HCT116 (cell line): ENCODE measurements at regions not wholly inside any gene's neighbourhood (a gene's known extent, or its start where the extent isn't known, plus 50 kb on each side); places are given as distances from the start of the nearest gene placed in this dataset.
"Not testable (repeated sequence)": the region's sequence is repeated elsewhere in the genome, so short reads cannot be mapped to it uniquely, and the experiment has no call there.

ENCODE experiments used
- ATAC-seq: fragments of 200-7000 bp; cut with Tn5 transposase; 2 replicates; pipeline ENCODE4 v1.9.1; 2020; ENCODE audit warnings: mild to moderate bottlenecking, moderate library complexity
- BruUV-seq: library from RNA; stranded (reverse); fragments of 400-500 nt; replicated peaks from 2 replicates; lab custom pipeline; 2021; lab: Mats Ljungman, UMichigan
- CTCF ChIA-PET: fragments of 300-600 bp; sonication (Branson Sonifier 250); formaldehyde crosslinking; loops from one replicate; lab custom pipeline; 2021; ENCODE audit warnings: antibody characterized with exemption; lab: Charles Lee
- POLR2A ChIA-PET: fragments of 300-600, 350-600 bp; sonication (Branson Sonifier 250); formaldehyde crosslinking; loops from one replicate; lab custom pipeline; 2021; ENCODE audit warnings: antibody characterized with exemption; lab: Charles Lee
- RAD21 ChIA-PET, 2 experiments: fragments of 300-600 bp; sonication (Branson Sonifier 250); formaldehyde crosslinking; loops; one replicate each; lab custom pipeline; 2023; ENCODE audit warnings: low total read pairs in 2 of 2; ENCODE audit not compliant: uncharacterized antibody in 2 of 2, unreplicated experiment in 2 of 2, low non-redundant PET in 1 of 2; lab: Charles Lee
- DNase-seq: peaks from one replicate; pipeline ENCODE4 v3.0.0-alpha.2; 2010; ENCODE audit warnings: low read depth, low spot score
- H2AFZ ChIP-seq: fragments of 200-600 bp; shearing (Covaris generic), sonication (generic); 2 replicates; pipeline ENCODE4 v1.6.1; 2017; ENCODE audit warnings: low read depth, mixed run types, mixed read lengths, antibody characterized with exemption, low read length; ENCODE audit not compliant: poor library complexity, severe bottlenecking
- H3K27ac ChIP-seq: 2 replicates; pipeline ENCODE4 v1.5.1; 2012; ENCODE audit warnings: low read depth, low read length
- H3K27me3 ChIP-seq: fragments of 200-600 bp; sonication (generic); 2 replicates; pipeline ENCODE4 v1.6.1; 2016; ENCODE audit warnings: mixed run types, low read length, mixed read lengths; ENCODE audit not compliant: insufficient read depth
- H3K36me3 ChIP-seq, 2 experiments: fragments of 200-500 bp in 1 of 2; fragments of 200-600 bp in 1 of 2; sonication (Bioruptor generic) in 1 of 2; sonication (generic) in 1 of 2; 2 replicates each; pipeline versions ENCODE4 v1.5.1 to v1.6.1; 2014 to 2016; ENCODE audit warnings: low read length in 2 of 2, inconsistent platforms in 1 of 2, mixed read lengths in 1 of 2, mixed run types in 1 of 2; ENCODE audit not compliant: insufficient read depth in 2 of 2, control insufficient read depth in 1 of 2
- H3K4me1 ChIP-seq, 2 experiments: fragments of 200-600 bp in 1 of 2; sonication (generic) in 1 of 2; 2 replicates each; pipeline versions ENCODE4 v1.5.1 to v1.6.1; 2012 to 2017; ENCODE audit warnings: low read length in 2 of 2, inconsistent platforms in 1 of 2, mild to moderate bottlenecking in 1 of 2, mixed read lengths in 1 of 2, mixed run types in 1 of 2, moderate library complexity in 1 of 2; ENCODE audit not compliant: insufficient read depth in 2 of 2, control insufficient read depth in 1 of 2
- H3K4me2 ChIP-seq: fragments of 200-600 bp; sonication (generic); 2 replicates; pipeline ENCODE4 v1.6.1; 2017; ENCODE audit warnings: mixed run types, low read length, mixed read lengths
- H3K4me3 ChIP-seq, 2 experiments: fragments of 200-600 bp in 1 of 2; sonication (generic) in 1 of 2; replicated peaks in 1 of 2; 2 replicates each; pipeline ENCODE4 v1.5.1; 2011 to 2016; ENCODE audit warnings: low read length in 2 of 2, control low read depth in 1 of 2, low read depth in 1 of 2, mild to moderate bottlenecking in 1 of 2, mixed read lengths in 1 of 2, mixed run types in 1 of 2
- H3K79me2 ChIP-seq: fragments of 200-600 bp; sonication (generic); 2 replicates; pipeline ENCODE4 v1.6.1; 2017; ENCODE audit warnings: mild to moderate bottlenecking, mixed run types, low read length, moderate library complexity, mixed read lengths; ENCODE audit not compliant: insufficient read depth
- H3K9ac ChIP-seq: fragments of 200-600 bp; sonication (generic); 2 replicates; pipeline ENCODE4 v1.6.1; 2016; ENCODE audit warnings: low read length, mixed read lengths
- H3K9me2 ChIP-seq: fragments of 200-600 bp; sonication (generic), shearing (Covaris generic); 2 replicates; pipeline ENCODE4 v1.6.1; 2017; ENCODE audit warnings: mixed run types, mild to moderate bottlenecking, moderate library complexity; ENCODE audit not compliant: insufficient read depth
- H3K9me3 ChIP-seq, 2 experiments: fragments of 200-500 bp in 1 of 2; fragments of 200-600 bp in 1 of 2; sonication (Bioruptor generic) in 1 of 2; sonication (generic) in 1 of 2; 2 replicates each; pipeline ENCODE4 v1.6.1; 2014 to 2017; ENCODE audit warnings: low read length in 2 of 2, mixed read lengths in 2 of 2, inconsistent platforms in 1 of 2, low read depth in 1 of 2, mild to moderate bottlenecking in 1 of 2, mixed run types in 1 of 2, moderate library complexity in 1 of 2; ENCODE audit not compliant: control insufficient read depth in 1 of 2, insufficient read depth in 1 of 2
- H4K20me1 ChIP-seq: fragments of 200-600 bp; sonication (generic), shearing (Covaris generic); 2 replicates; pipeline ENCODE4 v1.6.1; 2017; ENCODE audit warnings: mixed run types, mild to moderate bottlenecking, moderate library complexity; ENCODE audit not compliant: insufficient read depth
- ATF3 ChIP-seq: IDR thresholded peaks from 2 replicates; pipeline ENCODE4 v1.6.1; 2012
- CEBPB ChIP-seq: IDR thresholded peaks from 2 replicates; pipeline ENCODE4 v1.6.1; 2012; ENCODE audit warnings: low read depth
- EZH2phosphoT487 ChIP-seq: fragments of 200-600 bp; IDR thresholded peaks from 2 replicates; pipeline ENCODE4 v1.6.1; 2018; ENCODE audit warnings: antibody characterized with exemption, borderline replicate concordance
- intact Hi-C: fragments of 100-400 bp; cut with micrococcal nuclease; formaldehyde crosslinking; loops from 2 replicates; pipeline ENCODE4 v1.10.0; 2022

GRCh38 chrX:125153621-125154020 is 166.1 kb upstream of the TEX13C start:
- H3K9ac ChIP-seq: no peak overlapping the region
- H3K79me2 ChIP-seq: no peaks in the 10 kb centered on the region

GRCh38 chrX:125154288-125155257 is 165.1 kb upstream of the TEX13C start:
- intact Hi-C loops, POLR2A ChIA-PET, DNase-seq, H3K9me3 ChIP-seq, RAD21 ChIA-PET, H3K4me2 ChIP-seq, H3K36me3 ChIP-seq, ATAC-seq, H3K27ac ChIP-seq, H3K79me2 ChIP-seq, BruUV-seq, CTCF ChIA-PET, H3K4me3 ChIP-seq, H3K9me2 ChIP-seq, H3K4me1 ChIP-seq, H3K9ac ChIP-seq, H4K20me1 ChIP-seq, H2AFZ ChIP-seq, H3K27me3 ChIP-seq: not testable (repeated sequence)

More at GRCh38 chrX:125153621-125154020, 166.1 kb upstream of the TEX13C start:
- ChIA-PET POLR2A (no interaction called here), RAD21 (no interaction called here), CTCF (no interaction called here)
- no peak overlapping the region for H3K4me3 ChIP-seq
- TF ChIP-seq EZH2phosphoT487: no peak
- no peak for TF ChIP-seq ATF3
- TF ChIP-seq CEBPB: no peak
- H3K9me2 ChIP-seq: no peaks in the 10 kb centered on the region
- intact Hi-C loops: no loop called here
- no peaks in the 10 kb centered on the region for H3K4me1 ChIP-seq
- no peaks in the 10 kb centered on the region for H3K27me3 ChIP-seq
- BruUV-seq: no TSS peak
- no peak overlapping the region for H2AFZ ChIP-seq
- DNase-seq: no peak
- H4K20me1 ChIP-seq: no peaks in the 10 kb centered on the region
- no peak for ATAC-seq
- no peak overlapping the region for H3K4me2 ChIP-seq
- H3K9me3 ChIP-seq: no peaks in the 10 kb centered on the region
- no peaks in the 10 kb centered on the region for H3K36me3 ChIP-seq
- no peak overlapping the region for H3K27ac ChIP-seq

- H4K20me1 ChIP-seq, CTCF ChIA-PET, H3K36me3 ChIP-seq, H2AFZ ChIP-seq, ATAC-seq, H3K9ac ChIP-seq, H3K9me3 ChIP-seq, RAD21 ChIA-PET, H3K27me3 ChIP-seq, H3K9me2 ChIP-seq, DNase-seq, POLR2A ChIA-PET, H3K27ac ChIP-seq, H3K4me3 ChIP-seq, H3K4me1 ChIP-seq, BruUV-seq, H3K79me2 ChIP-seq, H3K4me2 ChIP-seq, intact Hi-C loops: not testable (repeated sequence)
Observed at GRCh38 chrX:125155296-125156033, 164.2 kb upstream of the TEX13C start.
